ENCODE measurements at regions not wholly inside any gene's neighbourhood (a gene's known extent, or its start where the extent isn't known, plus 50 kb on each side); places are given as distances from the start of the nearest gene placed in this dataset.
"Not testable (repeated sequence)": the region's sequence is repeated elsewhere in the genome, so short reads cannot be mapped to it uniquely, and the experiment has no call there.

DNA sequence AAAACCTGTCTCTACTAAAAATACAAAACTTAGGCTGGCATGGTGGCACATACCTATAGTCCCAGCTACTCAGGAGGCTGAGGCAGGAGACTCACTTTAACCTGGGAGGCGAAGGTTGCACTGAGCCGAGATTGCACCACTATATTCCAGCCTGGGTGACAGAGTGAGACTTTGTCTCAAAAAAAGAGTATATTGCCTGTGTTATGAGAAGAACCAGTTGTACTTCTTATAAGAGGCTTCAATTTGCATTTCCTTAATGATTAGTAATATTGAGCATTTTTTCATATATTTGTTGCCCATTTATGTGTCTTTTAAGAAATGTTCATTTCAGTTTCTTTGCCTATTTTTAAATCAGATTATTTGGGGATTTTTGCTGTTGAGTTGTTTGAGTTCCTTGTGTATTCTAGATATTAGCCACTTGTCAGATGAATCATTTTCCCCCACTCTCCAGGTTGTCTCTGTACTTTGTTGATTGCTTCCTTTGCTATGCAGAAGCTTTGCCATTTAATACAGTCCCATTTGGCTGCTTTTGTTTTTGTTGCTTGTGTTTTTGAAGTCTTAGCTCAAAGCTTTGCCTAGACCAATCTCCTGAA lies 75.8 kb upstream of the LRPPRC start:
- FAIRE-seq: no peak
- TF ChIP-seq, protein P1, sequence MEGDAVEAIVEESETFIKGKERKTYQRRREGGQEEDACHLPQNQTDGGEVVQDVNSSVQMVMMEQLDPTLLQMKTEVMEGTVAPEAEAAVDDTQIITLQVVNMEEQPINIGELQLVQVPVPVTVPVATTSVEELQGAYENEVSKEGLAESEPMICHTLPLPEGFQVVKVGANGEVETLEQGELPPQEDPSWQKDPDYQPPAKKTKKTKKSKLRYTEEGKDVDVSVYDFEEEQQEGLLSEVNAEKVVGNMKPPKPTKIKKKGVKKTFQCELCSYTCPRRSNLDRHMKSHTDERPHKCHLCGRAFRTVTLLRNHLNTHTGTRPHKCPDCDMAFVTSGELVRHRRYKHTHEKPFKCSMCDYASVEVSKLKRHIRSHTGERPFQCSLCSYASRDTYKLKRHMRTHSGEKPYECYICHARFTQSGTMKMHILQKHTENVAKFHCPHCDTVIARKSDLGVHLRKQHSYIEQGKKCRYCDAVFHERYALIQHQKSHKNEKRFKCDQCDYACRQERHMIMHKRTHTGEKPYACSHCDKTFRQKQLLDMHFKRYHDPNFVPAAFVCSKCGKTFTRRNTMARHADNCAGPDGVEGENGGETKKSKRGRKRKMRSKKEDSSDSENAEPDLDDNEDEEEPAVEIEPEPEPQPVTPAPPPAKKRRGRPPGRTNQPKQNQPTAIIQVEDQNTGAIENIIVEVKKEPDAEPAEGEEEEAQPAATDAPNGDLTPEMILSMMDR (IDR thresholded peaks at IDR 0.05; ENCODE audit: insufficient read depth, low read length, severe bottlenecking): no peak

DNA sequence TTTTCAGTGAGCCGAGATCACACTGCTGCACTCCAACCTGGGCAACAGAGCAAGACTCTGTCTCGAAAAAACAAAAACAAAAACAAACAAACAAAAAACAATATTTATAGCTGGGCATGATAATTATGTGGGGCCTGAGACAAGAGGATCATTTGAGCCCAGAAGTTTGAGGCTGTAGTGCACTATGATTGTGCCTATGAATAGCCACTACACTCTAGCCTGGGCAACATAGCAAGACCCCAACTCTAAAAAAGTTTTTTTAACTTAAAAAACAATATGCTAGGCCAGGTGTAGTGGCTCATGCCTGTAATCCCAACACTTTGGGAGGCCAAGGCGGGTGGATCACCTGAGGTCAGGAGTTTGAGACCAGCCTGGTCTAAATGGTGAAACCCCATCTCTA lies 77.9 kb upstream of the LRPPRC start:
- H3K36me3 ChIP-seq (ENCODE audit: control insufficient read depth, insufficient read depth, low read length); DNase-seq (ENCODE audit: low read depth); H3K27me3 ChIP-seq (ENCODE audit: control insufficient read depth, insufficient read depth, low read length); FAIRE-seq; H3K4me3 ChIP-seq (ENCODE audit: low read depth, low read length): not testable (repeated sequence)

More for the DNA sequence above, 75.8 kb upstream of the LRPPRC start:
- H3K27me3 ChIP-seq (ENCODE audit: control insufficient read depth, insufficient read depth, low read length): no peaks in the 10 kb centered on the region
- H3K4me3 ChIP-seq (ENCODE audit: low read depth, low read length): no peak overlapping the region
- H3K36me3 ChIP-seq (ENCODE audit: control insufficient read depth, insufficient read depth, low read length): no peaks in the 10 kb centered on the region
- no peak for DNase-seq (ENCODE audit: low read depth)

DNA sequence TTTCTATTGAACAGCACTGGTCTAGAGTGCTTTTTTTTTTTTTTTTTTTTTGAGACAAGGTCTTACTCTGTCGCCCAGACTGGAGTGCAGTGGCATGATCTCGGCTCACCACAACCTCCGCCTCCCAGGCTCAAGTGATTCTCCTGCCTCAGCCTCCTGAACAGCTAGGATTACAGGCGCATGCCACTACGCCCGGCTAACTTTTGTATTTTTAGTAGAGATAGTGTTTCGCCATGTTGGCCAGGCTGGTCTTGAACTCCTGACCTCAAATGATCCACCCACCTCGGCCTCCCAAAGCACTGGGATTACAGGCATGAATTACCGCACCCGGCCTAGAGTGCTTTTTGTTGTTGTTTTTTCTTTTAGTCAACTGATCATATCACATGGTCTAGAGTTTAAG lies 79.0 kb upstream of the LRPPRC start:
- H3K4me3 ChIP-seq (ENCODE audit: low read depth, low read length); FAIRE-seq; DNase-seq (ENCODE audit: low read depth): not testable (repeated sequence)

DNA sequence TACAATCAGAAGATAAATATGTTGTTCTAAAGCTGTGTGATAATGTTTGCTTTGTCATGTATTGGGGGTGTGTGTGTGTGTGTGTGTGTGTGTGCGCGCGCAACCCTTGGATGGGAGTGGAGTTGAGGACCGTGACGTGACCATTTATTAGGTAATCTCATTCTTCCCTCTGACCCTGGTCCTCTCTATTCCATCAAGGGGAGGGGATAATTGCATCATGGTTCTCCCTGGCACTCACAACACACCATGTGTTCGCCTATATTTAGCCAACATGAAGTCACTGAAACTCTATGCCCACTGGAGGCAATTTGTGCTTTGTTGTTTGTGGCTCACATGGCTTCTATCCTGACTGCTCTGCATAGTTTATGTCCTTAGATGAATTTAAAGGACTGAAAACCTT lies 79.8 kb upstream of the LRPPRC start:
- Histone ChIP-seq H3K4me3 (ENCODE audit: low read depth, low read length) (no peak overlapping the region), H3K27me3 (ENCODE audit: control insufficient read depth, insufficient read depth, low read length) (no peaks in the 10 kb centered on the region), H3K36me3 (ENCODE audit: control insufficient read depth, insufficient read depth, low read length) (no peaks in the 10 kb centered on the region)
- no peak for DNase-seq (ENCODE audit: low read depth)
- no peak for FAIRE-seq
- TF ChIP-seq, protein P1 (IDR thresholded peaks at IDR 0.05; ENCODE audit: insufficient read depth, low read length, severe bottlenecking): no peak

More for the DNA sequence above, 79.0 kb upstream of the LRPPRC start:
- H3K36me3 ChIP-seq (ENCODE audit: control insufficient read depth, insufficient read depth, low read length); H3K27me3 ChIP-seq (ENCODE audit: control insufficient read depth, insufficient read depth, low read length): not testable (repeated sequence)

DNA sequence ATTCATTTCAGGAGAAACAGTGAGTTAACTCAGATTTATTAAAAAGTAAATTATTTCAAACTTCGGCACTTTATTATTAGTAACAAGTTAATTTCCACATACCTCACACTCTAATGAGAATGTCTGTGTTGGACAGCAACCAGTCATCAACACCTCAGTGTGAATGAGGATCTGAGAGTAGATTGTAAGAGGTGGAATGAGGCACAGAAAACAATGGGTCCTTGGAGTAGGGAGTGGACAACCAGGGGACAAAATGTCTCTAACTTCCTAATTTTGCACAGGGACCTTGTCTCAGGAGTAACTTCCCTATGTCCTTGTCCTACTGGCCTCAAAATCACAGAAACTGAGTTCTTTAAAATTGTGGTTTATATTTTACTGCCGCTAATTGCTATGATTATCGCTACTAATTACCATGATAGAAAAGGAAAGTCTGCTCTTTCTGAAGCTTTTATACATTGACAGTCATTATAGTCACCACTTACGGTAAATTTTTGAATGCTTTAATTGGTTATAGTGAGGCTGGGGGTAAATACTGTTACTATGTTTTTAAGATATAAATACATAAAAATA lies 82.2 kb upstream of the LRPPRC start:
- FAIRE-seq: no peak

DNA sequence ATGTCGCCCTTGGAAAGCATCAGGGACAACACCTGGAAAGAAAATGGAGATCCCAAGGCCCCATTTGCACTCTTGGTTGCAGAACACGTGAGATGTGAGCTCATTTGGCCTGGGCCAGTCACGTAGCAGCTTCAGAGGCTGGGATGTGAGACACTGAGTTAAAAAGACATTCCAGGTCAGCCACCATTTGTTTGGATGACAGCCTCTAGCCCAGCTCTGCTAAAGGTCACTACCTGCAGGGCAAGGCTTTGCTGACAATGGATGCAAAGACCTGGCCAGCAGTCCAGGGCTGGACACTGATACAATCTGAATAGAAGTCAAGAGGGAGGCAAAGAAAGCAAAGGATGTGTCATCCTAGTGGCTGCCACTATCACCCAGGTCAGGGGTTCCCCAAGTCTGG lies 83.9 kb upstream of the LRPPRC start:
- TF ChIP-seq, protein P1 (IDR thresholded peaks at IDR 0.05; ENCODE audit: insufficient read depth, low read length, severe bottlenecking): no peak
- DNase-seq (ENCODE audit: low read depth): no peak
- H3K27me3 ChIP-seq (ENCODE audit: control insufficient read depth, insufficient read depth, low read length): no peaks in the 10 kb centered on the region
- H3K36me3 ChIP-seq (ENCODE audit: control insufficient read depth, insufficient read depth, low read length): no peaks in the 10 kb centered on the region
- no peak for FAIRE-seq
- H3K4me3 ChIP-seq (ENCODE audit: low read depth, low read length): no peak overlapping the region

More for the DNA sequence above, 82.2 kb upstream of the LRPPRC start:
- Histone ChIP-seq H3K36me3 (ENCODE audit: control insufficient read depth, insufficient read depth, low read length) (no peaks in the 10 kb centered on the region), H3K27me3 (ENCODE audit: control insufficient read depth, insufficient read depth, low read length) (no peaks in the 10 kb centered on the region), H3K4me3 (ENCODE audit: low read depth, low read length) (no peak overlapping the region)
- no peak for DNase-seq (ENCODE audit: low read depth)
- TF ChIP-seq, protein P1 (IDR thresholded peaks at IDR 0.05; ENCODE audit: insufficient read depth, low read length, severe bottlenecking): no peak

DNA sequence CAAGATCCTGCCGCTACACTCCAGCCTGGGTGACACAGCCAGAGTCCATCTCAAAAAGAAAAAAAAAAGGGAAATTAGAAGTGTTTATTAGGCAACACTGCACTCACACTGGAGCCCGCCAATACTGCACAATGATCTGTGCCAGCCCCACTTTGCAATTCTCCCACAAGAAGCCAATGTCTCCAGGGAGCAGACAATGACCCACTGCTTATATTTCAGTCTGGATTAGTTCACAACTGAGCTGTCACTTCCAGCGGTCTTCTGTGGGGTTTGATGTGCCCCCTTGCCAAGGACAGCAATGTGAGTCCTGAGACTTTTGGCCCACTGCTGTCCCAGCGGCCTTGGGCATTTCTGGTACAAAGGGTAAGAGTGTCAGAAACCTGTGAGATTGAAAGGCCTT lies 85.6 kb upstream of the PPM1B start:
- H3K36me3 ChIP-seq (ENCODE audit: control insufficient read depth, insufficient read depth, low read length): no peaks in the 10 kb centered on the region
- TF ChIP-seq, protein P1 (IDR thresholded peaks at IDR 0.05; ENCODE audit: insufficient read depth, low read length, severe bottlenecking): no peak
- FAIRE-seq: no peak

More for the DNA sequence above, 85.6 kb upstream of the PPM1B start:
- H3K4me3 ChIP-seq (ENCODE audit: low read depth, low read length): no peak overlapping the region
- no peak for DNase-seq (ENCODE audit: low read depth)
- no peaks in the 10 kb centered on the region for H3K27me3 ChIP-seq (ENCODE audit: control insufficient read depth, insufficient read depth, low read length)
